ENCODE measurements at regions not wholly inside any gene's neighbourhood (a gene's known extent, or its start where the extent isn't known, plus 50 kb on each side); places are given as distances from the start of the nearest gene placed in this dataset.
"Not testable (repeated sequence)": the region's sequence is repeated elsewhere in the genome, so short reads cannot be mapped to it uniquely, and the experiment has no call there.

- DNase-seq (ENCODE audit: low spot score): no peak
Measured at GRCh38 chr1:30527511-30528140, 195.8 kb downstream of the MATN1 start.

GRCh38 chr1:30526652-30527345, 196.6 kb downstream of the MATN1 start:
- no peak for DNase-seq (ENCODE audit: low spot score)

- no peak for DNase-seq (ENCODE audit: low spot score)
Measured at GRCh38 chr1:30525971-30526651, 197.3 kb downstream of the MATN1 start.

DNA sequence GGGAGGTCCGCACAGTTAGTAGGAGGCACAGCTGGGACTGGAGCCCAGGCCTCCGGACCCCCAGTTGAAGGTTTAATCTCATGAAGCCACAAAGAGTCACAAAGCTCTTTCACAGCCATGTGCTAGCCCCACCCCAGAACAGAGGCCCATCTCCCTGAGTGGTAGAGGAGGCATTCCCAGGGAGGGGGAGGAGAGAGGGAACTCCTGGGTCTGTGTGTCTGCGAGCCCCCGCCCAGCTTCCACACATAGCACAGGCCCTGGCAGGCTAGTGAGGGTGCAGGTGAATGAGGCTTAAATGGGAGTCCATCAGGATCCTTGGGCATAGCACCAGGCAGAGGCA, 197.8 kb downstream of the MATN1 start:
- no peak for DNase-seq (ENCODE audit: low spot score)

GRCh38 chr1:30524840-30525617, 198.4 kb downstream of the MATN1 start:
- DNase-seq (ENCODE audit: low spot score): no peak

GRCh38 chr1:30524025-30524555, 199.3 kb downstream of the MATN1 start:
- not testable (repeated sequence) for DNase-seq (ENCODE audit: low spot score)

GRCh38 chr1:30523055-30524020, 200.0 kb downstream of the MATN1 start:
- DNase-seq (ENCODE audit: low spot score): no peak

- DNase-seq (ENCODE audit: low spot score): no peak
Measured at GRCh38 chr1:30522031-30523004, 201.1 kb downstream of the MATN1 start.

- no peak for DNase-seq (ENCODE audit: low spot score)
Measured at GRCh38 chr1:30521261-30521865, 202.0 kb downstream of the MATN1 start.

- DNase-seq (ENCODE audit: low spot score): no peak
Measured at GRCh38 chr1:30520476-30520875, 202.9 kb downstream of the MATN1 start.

DNA sequence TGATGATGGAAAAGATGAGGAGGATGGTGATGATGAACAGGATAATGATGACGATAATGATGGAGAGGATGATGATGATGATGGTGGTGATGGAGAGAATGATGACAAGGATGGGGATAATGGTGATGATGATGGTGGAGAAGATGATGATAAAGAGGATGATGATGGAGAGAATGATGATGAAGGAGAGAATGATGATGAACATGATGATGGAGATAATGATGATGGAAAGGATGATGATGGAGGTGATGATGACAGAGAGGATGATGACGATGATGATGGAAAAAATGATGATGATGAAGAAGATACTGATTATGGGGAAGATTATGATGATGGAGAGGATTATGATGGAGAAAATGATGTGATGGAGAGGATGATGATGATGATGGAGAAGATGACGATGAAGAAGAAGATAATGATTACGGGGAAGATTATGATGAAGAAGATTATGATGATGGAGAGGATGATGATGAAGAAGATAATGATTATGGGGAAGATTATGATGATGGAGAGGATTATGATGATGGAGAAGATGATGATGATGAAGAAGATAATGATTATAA, 204.1 kb downstream of the MATN1 start:
- DNase-seq (ENCODE audit: low spot score): no peak

DNA sequence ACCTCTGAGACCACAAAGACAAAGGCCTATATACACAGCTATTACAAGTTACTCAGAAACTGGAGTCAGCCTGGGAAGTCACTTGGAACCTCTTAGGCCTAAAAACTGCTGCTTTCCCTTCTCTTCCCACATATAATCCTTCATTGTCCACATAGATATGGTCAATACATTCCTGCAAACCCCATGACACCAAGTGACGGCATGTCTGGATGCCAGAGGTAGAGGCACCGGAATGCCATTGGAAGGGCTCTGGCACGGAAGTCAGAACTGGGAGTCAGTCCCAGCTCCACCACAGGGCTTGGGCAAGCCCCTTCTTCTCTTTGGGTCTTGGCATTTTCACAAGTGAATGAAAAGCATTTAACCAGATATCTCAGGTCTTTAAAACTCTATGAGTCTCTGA, 204.7 kb downstream of the MATN1 start:
- DNase-seq (ENCODE audit: low spot score): no peak

GRCh38 chr1:30518186-30518585, 205.2 kb downstream of the MATN1 start:
- no peak for DNase-seq (ENCODE audit: low spot score)

GRCh38 chr1:30517666-30518065, 205.7 kb downstream of the MATN1 start:
- not testable (repeated sequence) for DNase-seq (ENCODE audit: low spot score)

DNA sequence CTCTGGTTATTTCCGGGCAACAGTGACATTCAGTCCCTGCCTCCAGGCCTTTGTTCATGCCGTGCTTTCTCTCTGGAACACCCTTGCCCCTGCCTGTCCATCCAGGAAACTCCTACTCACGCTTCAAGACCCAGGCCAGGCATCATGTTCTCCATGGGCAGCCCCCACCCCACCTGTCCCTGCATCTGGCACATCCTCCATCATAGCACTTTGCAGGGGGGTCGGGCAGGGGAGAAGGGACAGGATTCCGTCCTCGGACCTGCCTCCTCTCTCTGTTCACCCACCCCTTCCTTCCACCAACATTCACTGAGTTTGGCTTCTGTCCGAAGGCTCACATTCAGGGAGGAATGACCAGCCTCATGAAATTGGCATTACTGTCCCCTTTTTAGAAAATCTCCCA, 206.1 kb downstream of the MATN1 start:
- DNase-seq (ENCODE audit: low spot score): not testable (repeated sequence)

- DNase-seq (ENCODE audit: low spot score): no peak
Measured at GRCh38 chr1:30516485-30516858, 206.9 kb downstream of the MATN1 start.

DNA sequence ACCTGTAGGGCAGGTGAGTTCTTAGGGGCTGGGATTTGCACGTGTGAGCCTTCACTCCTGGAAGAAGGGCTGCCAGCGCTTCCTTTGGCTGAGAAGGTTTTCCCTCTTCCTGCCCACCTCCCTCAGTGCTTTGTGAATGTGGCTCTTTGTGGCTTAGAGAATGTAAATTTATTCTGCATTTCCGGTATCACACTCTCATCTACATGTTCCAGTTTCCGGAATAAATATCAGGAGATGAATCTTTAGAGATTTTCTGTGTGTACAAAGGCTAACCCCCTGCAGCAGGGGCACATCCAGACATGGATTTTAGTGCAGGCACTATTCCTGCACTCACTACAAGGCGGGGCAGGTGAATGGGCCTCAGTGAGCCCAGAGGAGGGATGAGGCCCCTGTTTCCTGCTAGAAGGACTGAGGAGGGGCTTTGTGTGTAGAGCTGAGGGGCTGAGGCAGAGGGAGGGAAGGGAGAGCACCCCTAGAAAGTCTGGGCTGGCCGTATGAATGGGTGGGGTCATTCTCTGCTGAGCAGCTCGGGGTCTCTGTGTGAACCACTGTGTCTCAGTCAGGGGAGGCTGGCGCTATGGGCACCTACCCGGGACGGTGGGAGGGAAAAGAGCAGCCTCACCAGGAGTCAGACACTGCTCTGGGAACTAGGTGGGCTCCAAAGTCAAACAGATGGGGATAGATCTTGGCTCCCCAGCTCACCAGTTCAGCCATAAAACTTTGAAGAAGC, 207.5 kb downstream of the MATN1 start:
- DNase-seq (ENCODE audit: low spot score): no peak

DNA sequence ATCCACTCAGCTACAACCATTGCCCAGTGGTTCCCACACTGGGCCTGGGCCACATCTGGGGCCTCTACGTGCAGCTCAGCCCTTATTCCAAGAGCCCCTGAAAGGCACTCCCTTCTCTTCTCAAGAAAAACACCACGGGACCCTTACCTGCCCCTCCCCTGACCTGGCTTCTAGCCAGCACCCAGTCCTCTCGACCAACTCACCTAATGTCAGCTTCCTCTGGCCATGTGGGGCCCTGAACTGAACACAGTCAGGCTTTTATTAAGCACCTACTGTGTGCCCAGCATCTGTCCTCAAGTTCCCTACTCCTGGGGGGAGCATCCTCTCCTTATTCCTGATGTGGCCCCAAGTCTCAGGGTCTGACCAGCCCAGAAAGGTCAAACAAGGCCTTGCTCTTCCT, 208.4 kb downstream of the MATN1 start:
- DNase-seq (ENCODE audit: low spot score): no peak

All from activated CD4-positive, alpha-beta T cell treated with anti-CD3 and anti-CD28 coated beads, Interleukin-2, Interleukin-4, amounts not matched to agents 100 ng/mL and 50 ng/mL, durations not matched to agents 16 hours and 8 hours (primary cell).